Neural cell (in vitro differentiated cells): ENCODE measurements at regions not wholly inside any gene's neighbourhood (a gene's known extent, or its start where the extent isn't known, plus 50 kb on each side); places are given as distances from the start of the nearest gene placed in this dataset.

Experiments used
- MXI1 ChIP-seq: fragments of 450-650 bp; conservative IDR thresholded peaks from 2 replicates; pipeline ENCODE4 v1.6.1; 2014; ENCODE audit warnings: antibody characterized with exemption, mild to moderate bottlenecking; ENCODE audit not compliant: poor library complexity, severe bottlenecking
- small RNA-seq, 3 experiments: library from RNA; depleted of rRNA; stranded (forward); fragments of <200 nt; gene quantifications; one replicate each; pipeline ENCODE3, GENCODE V24; 2012
- TF ChIP-seq, protein P1 (sequence below): fragments of 450-650 bp; IDR thresholded peaks from 2 replicates; pipeline ENCODE4 v1.5.1; 2014; ENCODE audit warnings: antibody characterized with exemption, mild to moderate bottlenecking, moderate library complexity; ENCODE audit not compliant: poor library complexity, severe bottlenecking

DNA sequence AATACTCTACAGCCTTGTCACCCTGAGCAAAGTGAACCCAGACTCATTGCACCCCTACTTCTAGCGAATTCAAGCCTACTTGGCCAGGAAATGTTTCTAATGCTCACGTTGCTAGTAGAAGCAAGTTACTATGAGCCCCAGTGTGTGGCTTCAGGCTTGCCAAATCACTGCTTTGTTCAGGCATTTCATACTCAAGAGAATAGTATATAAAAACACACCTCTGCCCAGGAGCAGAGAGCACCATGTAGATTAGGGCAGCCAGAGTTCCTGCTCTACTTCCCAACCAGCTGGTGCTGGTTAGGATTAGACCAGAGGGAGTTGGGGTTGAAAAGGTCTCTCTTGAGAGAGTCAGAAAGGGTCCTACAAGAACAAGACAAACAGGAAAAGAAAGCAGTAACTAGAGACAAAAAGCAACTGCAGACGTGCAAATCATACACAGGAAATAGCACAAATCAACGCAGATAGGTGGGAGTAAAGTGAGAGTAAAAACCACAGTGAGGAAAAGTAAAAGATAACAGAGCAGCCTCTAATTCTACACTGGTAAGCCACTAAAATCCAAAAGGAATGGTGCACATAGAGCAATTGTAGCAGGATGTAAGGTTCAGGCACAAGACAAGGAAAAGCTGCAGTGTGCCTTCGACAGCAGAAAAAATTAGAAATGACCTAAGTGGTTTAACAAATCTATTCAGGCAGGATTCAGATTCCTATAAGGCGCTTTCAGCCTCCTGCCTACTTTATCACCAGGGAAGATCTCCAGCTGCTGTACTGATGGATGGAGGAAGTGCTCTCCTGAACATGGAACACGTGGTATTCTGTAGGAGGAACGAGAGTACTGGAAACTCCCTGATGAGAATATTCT lies 49.6 kb upstream of the KIF2A start (continued):
- TF ChIP-seq MXI1 = no peak
- TF ChIP-seq, protein P1, sequence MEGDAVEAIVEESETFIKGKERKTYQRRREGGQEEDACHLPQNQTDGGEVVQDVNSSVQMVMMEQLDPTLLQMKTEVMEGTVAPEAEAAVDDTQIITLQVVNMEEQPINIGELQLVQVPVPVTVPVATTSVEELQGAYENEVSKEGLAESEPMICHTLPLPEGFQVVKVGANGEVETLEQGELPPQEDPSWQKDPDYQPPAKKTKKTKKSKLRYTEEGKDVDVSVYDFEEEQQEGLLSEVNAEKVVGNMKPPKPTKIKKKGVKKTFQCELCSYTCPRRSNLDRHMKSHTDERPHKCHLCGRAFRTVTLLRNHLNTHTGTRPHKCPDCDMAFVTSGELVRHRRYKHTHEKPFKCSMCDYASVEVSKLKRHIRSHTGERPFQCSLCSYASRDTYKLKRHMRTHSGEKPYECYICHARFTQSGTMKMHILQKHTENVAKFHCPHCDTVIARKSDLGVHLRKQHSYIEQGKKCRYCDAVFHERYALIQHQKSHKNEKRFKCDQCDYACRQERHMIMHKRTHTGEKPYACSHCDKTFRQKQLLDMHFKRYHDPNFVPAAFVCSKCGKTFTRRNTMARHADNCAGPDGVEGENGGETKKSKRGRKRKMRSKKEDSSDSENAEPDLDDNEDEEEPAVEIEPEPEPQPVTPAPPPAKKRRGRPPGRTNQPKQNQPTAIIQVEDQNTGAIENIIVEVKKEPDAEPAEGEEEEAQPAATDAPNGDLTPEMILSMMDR = no peak

Small RNAs in the stretch of these regions (small RNA-seq; reads per million reads assigned to genes)
- gene RN7SKP157 = 0 reads per million in 3 experiments
- 0 to 0.03 (median 0) reads per million in 3 experiments for gene RNU6-913P
